ENCODE measurements at regions not wholly inside any gene's neighbourhood (a gene's known extent, or its start where the extent isn't known, plus 50 kb on each side); places are given as distances from the start of the nearest gene placed in this dataset.

DNA sequence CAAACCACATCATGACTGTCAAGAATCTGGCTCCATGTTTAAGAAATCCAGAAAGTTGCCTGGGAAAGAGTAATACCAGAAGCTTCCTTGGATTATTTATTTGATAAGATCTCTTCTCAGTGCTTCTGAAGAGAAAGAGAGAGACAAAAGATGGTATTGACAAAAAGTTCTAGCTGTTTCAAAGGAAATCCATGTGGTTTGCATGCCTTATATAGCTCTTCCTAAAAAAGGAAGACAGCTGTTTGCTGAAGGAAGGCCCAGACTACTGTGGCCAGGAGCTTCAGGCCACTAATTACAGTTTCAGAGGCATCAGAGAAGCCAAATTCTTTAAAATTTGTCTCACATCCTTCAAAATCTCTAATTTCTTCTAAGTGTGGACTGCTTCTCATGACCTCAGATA lies 565.2 kb upstream of the SLIT2 start:
- no peaks in the 10 kb centered on the region for H3K79me2 ChIP-seq (ENCODE audit: insufficient read depth, low read length)
- H3K36me3 ChIP-seq (ENCODE audit: low read length), result no peaks in the 10 kb centered on the region
- TF ChIP-seq EZH2phosphoT487 (conservative IDR thresholded peaks at IDR 0.05; ENCODE audit: low read length), result no peak
- TF ChIP-seq, protein P1, sequence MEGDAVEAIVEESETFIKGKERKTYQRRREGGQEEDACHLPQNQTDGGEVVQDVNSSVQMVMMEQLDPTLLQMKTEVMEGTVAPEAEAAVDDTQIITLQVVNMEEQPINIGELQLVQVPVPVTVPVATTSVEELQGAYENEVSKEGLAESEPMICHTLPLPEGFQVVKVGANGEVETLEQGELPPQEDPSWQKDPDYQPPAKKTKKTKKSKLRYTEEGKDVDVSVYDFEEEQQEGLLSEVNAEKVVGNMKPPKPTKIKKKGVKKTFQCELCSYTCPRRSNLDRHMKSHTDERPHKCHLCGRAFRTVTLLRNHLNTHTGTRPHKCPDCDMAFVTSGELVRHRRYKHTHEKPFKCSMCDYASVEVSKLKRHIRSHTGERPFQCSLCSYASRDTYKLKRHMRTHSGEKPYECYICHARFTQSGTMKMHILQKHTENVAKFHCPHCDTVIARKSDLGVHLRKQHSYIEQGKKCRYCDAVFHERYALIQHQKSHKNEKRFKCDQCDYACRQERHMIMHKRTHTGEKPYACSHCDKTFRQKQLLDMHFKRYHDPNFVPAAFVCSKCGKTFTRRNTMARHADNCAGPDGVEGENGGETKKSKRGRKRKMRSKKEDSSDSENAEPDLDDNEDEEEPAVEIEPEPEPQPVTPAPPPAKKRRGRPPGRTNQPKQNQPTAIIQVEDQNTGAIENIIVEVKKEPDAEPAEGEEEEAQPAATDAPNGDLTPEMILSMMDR (IDR thresholded peaks at IDR 0.05; ENCODE audit: insufficient read depth, low read length, poor library complexity, severe bottlenecking), result no peak
- H3K4me2 ChIP-seq (ENCODE audit: low read depth, low read length, poor library complexity, severe bottlenecking), result no peak overlapping the region
- no peaks in the 10 kb centered on the region for H3K9me2 ChIP-seq (replicated peaks; ENCODE audit: insufficient read depth, low read length)
- H2AFZ ChIP-seq (ENCODE audit: low read depth, low read length, severe bottlenecking), result no peak overlapping the region
- H4K20me1 ChIP-seq (ENCODE audit: low read depth, low read length), result no peaks in the 10 kb centered on the region
- H3K27me3 ChIP-seq (ENCODE audit: low read length), result no peaks in the 10 kb centered on the region
- H3K9me3 ChIP-seq (ENCODE audit: insufficient read depth, low read length), result no peaks in the 10 kb centered on the region
- H3F3A ChIP-seq (ENCODE audit: insufficient read depth), result no peaks in the 10 kb centered on the region
- H3K4me3 ChIP-seq (ENCODE audit: insufficient read depth, low read length, poor library complexity, severe bottlenecking), result no peak overlapping the region
- H3K27ac ChIP-seq (ENCODE audit: low read depth, low read length), result no peak overlapping the region
- no peak overlapping the region for H3K9ac ChIP-seq (ENCODE audit: low read length)

DNA sequence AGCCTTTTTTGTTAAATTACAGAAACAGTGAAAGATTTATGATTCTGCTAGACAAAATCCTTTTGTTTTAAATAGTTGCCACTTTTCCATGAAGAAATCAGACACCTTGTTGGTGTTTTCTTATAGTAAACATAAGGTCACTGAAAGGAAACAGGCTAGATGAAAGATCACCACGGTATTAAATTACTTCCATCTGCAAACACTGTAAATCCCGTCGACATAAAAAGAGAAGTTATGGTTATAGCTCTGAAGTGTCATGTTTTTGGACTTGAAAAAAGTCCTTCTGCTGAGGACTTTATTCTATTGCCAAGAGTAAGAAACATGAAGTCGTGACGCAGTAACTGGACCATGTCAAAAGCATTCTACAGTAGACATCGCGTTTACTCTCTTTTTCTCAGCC lies 567.6 kb upstream of the SLIT2 start:
- no peaks in the 10 kb centered on the region for H4K20me1 ChIP-seq (ENCODE audit: low read depth, low read length)
- H3K27ac ChIP-seq (ENCODE audit: low read depth, low read length), result no peak overlapping the region
- no peaks in the 10 kb centered on the region for H3K9me3 ChIP-seq (ENCODE audit: insufficient read depth, low read length)
- TF ChIP-seq, protein P1 (IDR thresholded peaks at IDR 0.05; ENCODE audit: insufficient read depth, low read length, poor library complexity, severe bottlenecking), result no peak
- no peak for TF ChIP-seq EZH2phosphoT487 (conservative IDR thresholded peaks at IDR 0.05; ENCODE audit: low read length)
- no peaks in the 10 kb centered on the region for H3K36me3 ChIP-seq (ENCODE audit: low read length)
- H3K4me3 ChIP-seq (ENCODE audit: insufficient read depth, low read length, poor library complexity, severe bottlenecking), result no peak overlapping the region
- no peak overlapping the region for H3K9ac ChIP-seq (ENCODE audit: low read length)
- no peak overlapping the region for H2AFZ ChIP-seq (ENCODE audit: low read depth, low read length, severe bottlenecking)
- no peak overlapping the region for H3K4me2 ChIP-seq (ENCODE audit: low read depth, low read length, poor library complexity, severe bottlenecking)
- no peaks in the 10 kb centered on the region for H3F3A ChIP-seq (ENCODE audit: insufficient read depth)
- no peaks in the 10 kb centered on the region for H3K9me2 ChIP-seq (replicated peaks; ENCODE audit: insufficient read depth, low read length)
- no peaks in the 10 kb centered on the region for H3K27me3 ChIP-seq (ENCODE audit: low read length)
- no peaks in the 10 kb centered on the region for H3K79me2 ChIP-seq (ENCODE audit: insufficient read depth, low read length)

DNA sequence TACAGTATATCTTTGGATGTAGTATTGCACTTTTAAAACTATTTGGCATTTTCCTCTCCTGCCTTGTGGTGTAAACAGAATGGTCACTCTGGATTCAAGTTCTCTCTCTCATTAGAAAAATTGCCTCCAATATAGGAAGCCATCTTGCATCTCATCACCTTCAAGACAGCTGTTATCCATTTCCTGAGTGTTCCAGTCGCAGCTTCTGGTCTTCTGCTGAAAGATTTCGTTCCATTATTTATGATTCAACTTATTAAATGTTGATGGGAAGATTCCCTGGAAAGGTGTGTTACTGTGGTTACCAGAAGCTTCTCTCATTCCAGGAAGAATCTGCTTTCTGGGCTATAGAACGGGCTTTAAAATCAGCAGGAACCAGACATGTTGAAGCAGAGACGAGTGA lies 568.3 kb upstream of the SLIT2 start:
- Histone ChIP-seq H4K20me1 (ENCODE audit: low read depth, low read length) (no peaks in the 10 kb centered on the region), H3K79me2 (ENCODE audit: insufficient read depth, low read length) (no peaks in the 10 kb centered on the region), H3K9ac (ENCODE audit: low read length) (no peak overlapping the region), H2AFZ (ENCODE audit: low read depth, low read length, severe bottlenecking) (no peak overlapping the region), H3K9me2 (replicated peaks; ENCODE audit: insufficient read depth, low read length) (no peaks in the 10 kb centered on the region), H3K27ac (ENCODE audit: low read depth, low read length) (no peak overlapping the region), H3K9me3 (ENCODE audit: insufficient read depth, low read length) (no peaks in the 10 kb centered on the region), H3F3A (ENCODE audit: insufficient read depth) (no peaks in the 10 kb centered on the region), H3K4me2 (ENCODE audit: low read depth, low read length, poor library complexity, severe bottlenecking) (no peak overlapping the region), H3K27me3 (ENCODE audit: low read length) (no peaks in the 10 kb centered on the region), H3K4me3 (ENCODE audit: insufficient read depth, low read length, poor library complexity, severe bottlenecking) (no peak overlapping the region), H3K36me3 (ENCODE audit: low read length) (no peaks in the 10 kb centered on the region)
- TF ChIP-seq, protein P1 (IDR thresholded peaks at IDR 0.05; ENCODE audit: insufficient read depth, low read length, poor library complexity, severe bottlenecking), result no peak
- TF ChIP-seq EZH2phosphoT487 (conservative IDR thresholded peaks at IDR 0.05; ENCODE audit: low read length), result no peak

DNA sequence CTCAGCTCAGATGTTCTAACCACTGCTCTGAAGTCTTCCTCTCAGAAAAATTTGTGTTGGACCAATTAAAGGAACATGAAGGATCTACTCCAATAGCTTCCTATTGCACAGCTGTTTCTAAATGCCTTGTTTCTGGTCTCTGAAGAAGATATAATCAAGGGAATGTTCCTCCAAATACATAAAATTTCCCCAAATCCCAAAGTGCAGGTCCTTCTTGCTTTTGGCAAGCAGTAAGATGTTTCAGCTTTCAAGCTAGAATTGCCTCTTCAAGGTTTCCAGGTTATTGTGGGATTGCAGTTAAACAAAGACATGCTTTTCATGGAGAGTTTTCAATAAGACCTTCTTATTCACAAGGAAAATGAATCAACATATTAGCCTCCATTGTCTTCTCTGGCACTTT lies 574.5 kb upstream of the SLIT2 start:
- H4K20me1 ChIP-seq (ENCODE audit: low read depth, low read length), result no peaks in the 10 kb centered on the region
- no peak overlapping the region for H3K27ac ChIP-seq (ENCODE audit: low read depth, low read length)
- no peaks in the 10 kb centered on the region for H3K9me2 ChIP-seq (replicated peaks; ENCODE audit: insufficient read depth, low read length)
- TF ChIP-seq, protein P1 (IDR thresholded peaks at IDR 0.05; ENCODE audit: insufficient read depth, low read length, poor library complexity, severe bottlenecking), result no peak
- TF ChIP-seq EZH2phosphoT487 (conservative IDR thresholded peaks at IDR 0.05; ENCODE audit: low read length), result no peak
- H3K4me3 ChIP-seq (ENCODE audit: insufficient read depth, low read length, poor library complexity, severe bottlenecking), result no peak overlapping the region
- no peak overlapping the region for H2AFZ ChIP-seq (ENCODE audit: low read depth, low read length, severe bottlenecking)
- H3K36me3 ChIP-seq (ENCODE audit: low read length), result no peaks in the 10 kb centered on the region
- H3K9me3 ChIP-seq (ENCODE audit: insufficient read depth, low read length), result no peaks in the 10 kb centered on the region
- H3K79me2 ChIP-seq (ENCODE audit: insufficient read depth, low read length), result no peaks in the 10 kb centered on the region
- H3K9ac ChIP-seq (ENCODE audit: low read length), result no peak overlapping the region
- no peaks in the 10 kb centered on the region for H3K27me3 ChIP-seq (ENCODE audit: low read length)
- no peaks in the 10 kb centered on the region for H3F3A ChIP-seq (ENCODE audit: insufficient read depth)
- H3K4me2 ChIP-seq (ENCODE audit: low read depth, low read length, poor library complexity, severe bottlenecking), result no peak overlapping the region

All from SU-DHL-6 (cell line).